Sigmoid colon (tissue), 4 donors: ENCODE measurements at regions not wholly inside any gene's neighbourhood (a gene's known extent, or its start where the extent isn't known, plus 50 kb on each side); places are given as distances from the start of the nearest gene placed in this dataset.

Experiments
- CTCF ChIP-seq, 4 experiments: fragments of 450-650 bp in 3 of 4; fragments of 200-600 bp in 1 of 4; IDR thresholded peaks; one replicate each; pipeline ENCODE4 v1.5.1; 2016 to 2019; ENCODE audit warnings: antibody characterized with exemption in 4 of 4, mild to moderate bottlenecking in 3 of 4, moderate library complexity in 2 of 4
- EP300 ChIP-seq, 4 donors: sonication (generic); formaldehyde crosslinking; IDR thresholded peaks; one replicate each; pipeline ENCODE4 v1.6.1; 2017; ENCODE audit warnings: antibody characterized with exemption in 4 of 4

GRCh38 chr13:53310786-53311185 is 282.2 kb downstream of the OLFM4 start:
- TF ChIP-seq CTCF (IDR thresholded peaks at IDR 0.05) (no peak), EP300 (IDR thresholded peaks at IDR 0.05) (no peak)
